Neural progenitor cell (in vitro differentiated cells): ENCODE measurements at regions not wholly inside any gene's neighbourhood (a gene's known extent, or its start where the extent isn't known, plus 50 kb on each side); places are given as distances from the start of the nearest gene placed in this dataset.
"Not testable (repeated sequence)": the region's sequence is repeated elsewhere in the genome, so short reads cannot be mapped to it uniquely, and the experiment has no call there.

Experiments
- DNase-seq: peaks from one replicate; pipeline ENCODE4 v3.0.0-alpha.2; 2016; ENCODE audit warnings: low spot score
- H2AFZ ChIP-seq: fragments of 200-600 bp; sonication (generic); replicated peaks from 2 replicates; pipeline ENCODE4 v1.6.1; 2016; ENCODE audit warnings: antibody characterized with exemption
- H3F3A ChIP-seq: fragments of 200-600 bp; sonication (generic); 2 replicates; pipeline ENCODE4 v1.6.1; 2016; ENCODE audit warnings: antibody characterized with exemption, low read depth
- H3K27ac ChIP-seq: fragments of 200-600 bp; sonication (generic); 2 replicates; pipeline ENCODE4 v1.5.1; 2016; ENCODE audit warnings: mild to moderate bottlenecking
- H3K27me3 ChIP-seq: fragments of 200-600 bp; sonication (generic); 2 replicates; pipeline ENCODE4 v1.6.1; 2016; ENCODE audit warnings: mild to moderate bottlenecking, moderate library complexity
- H3K36me3 ChIP-seq: fragments of 200-600 bp; sonication (generic); 2 replicates; pipeline ENCODE4 v1.5.1; 2016
- H3K4me1 ChIP-seq: fragments of 200-600 bp; sonication (generic); 2 replicates; pipeline ENCODE4 v1.6.1; 2016; ENCODE audit warnings: mixed run types
- H3K4me2 ChIP-seq: fragments of 200-600 bp; sonication (generic); 2 replicates; pipeline ENCODE4 v1.6.1; 2016
- H3K4me3 ChIP-seq: fragments of 200-600 bp; sonication (generic); 2 replicates; pipeline ENCODE4 v1.5.1; 2016
- H3K79me2 ChIP-seq: fragments of 200-600 bp; sonication (generic); 2 replicates; pipeline ENCODE4 v1.6.1; 2016; ENCODE audit warnings: low read depth
- H3K9ac ChIP-seq: fragments of 200-600 bp; sonication (generic); 2 replicates; pipeline ENCODE4 v1.6.1; 2016
- H3K9me3 ChIP-seq: fragments of 200-600 bp; sonication (generic); 2 replicates; pipeline ENCODE4 v1.5.1; 2016; ENCODE audit warnings: low read depth
- H4K20me1 ChIP-seq: fragments of 200-600 bp; sonication (generic); 2 replicates; pipeline ENCODE4 v1.6.1; 2016; ENCODE audit warnings: low read depth
- H3K27ac Mint-ChIP-seq: 3 replicates; pipeline ENCODE4 v1.8.0; 2021; ENCODE audit warnings: mixed read lengths
- H3K27me3 Mint-ChIP-seq: 2 replicates; pipeline ENCODE4 v1.8.0; 2022; ENCODE audit warnings: low read depth, mild to moderate bottlenecking, inconsistent platforms, moderate library complexity, mixed read lengths; ENCODE audit not compliant: insufficient read depth
- H3K36me3 Mint-ChIP-seq: 3 replicates; pipeline ENCODE4 v1.8.0; 2021; ENCODE audit warnings: mixed read lengths
- H3K4me1 Mint-ChIP-seq: 3 replicates; pipeline ENCODE4 v1.8.0; 2021; ENCODE audit warnings: mixed read lengths
- H3K4me3 Mint-ChIP-seq: 3 replicates; pipeline ENCODE4 v1.8.0; 2021; ENCODE audit warnings: mild to moderate bottlenecking, moderate library complexity, mixed read lengths
- H3K9me3 Mint-ChIP-seq: 3 replicates; pipeline ENCODE4 v1.8.0; 2020; ENCODE audit warnings: mixed read lengths
- CTCF ChIP-seq: fragments of 200-600 bp; sonication (generic); IDR thresholded peaks from 2 replicates; pipeline ENCODE4 v1.5.1; 2017; ENCODE audit warnings: antibody characterized with exemption, mild to moderate bottlenecking

DNA sequence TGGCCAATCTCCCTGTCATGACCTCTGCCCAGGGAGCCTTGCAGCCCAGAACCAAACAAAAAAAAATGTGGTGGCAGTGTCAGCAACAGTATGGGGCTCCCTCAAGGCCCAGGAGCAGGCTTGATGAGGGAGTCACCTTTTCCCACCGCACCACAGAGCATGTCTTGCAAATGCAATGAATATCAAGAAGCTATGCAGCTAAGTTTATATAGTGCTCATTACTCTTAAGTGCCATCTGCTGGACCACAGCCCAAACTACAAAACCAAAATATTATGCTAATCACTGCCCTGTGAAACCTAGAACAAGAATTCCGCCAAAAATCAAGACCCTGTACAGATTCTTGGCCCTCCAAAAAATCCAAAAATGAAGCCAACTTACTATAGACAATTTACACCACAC lies 65.9 kb downstream of the PABPC5 start:
- peak; percentile 54 for TF ChIP-seq CTCF
- H3F3A ChIP-seq, H3K27me3 ChIP-seq, H4K20me1 ChIP-seq, H3K27ac ChIP-seq, H3K36me3 Mint-ChIP-seq, H3K4me1 Mint-ChIP-seq, H3K79me2 ChIP-seq, H3K4me3 ChIP-seq, H3K9ac ChIP-seq, H2AFZ ChIP-seq, H3K4me3 Mint-ChIP-seq, H3K27ac Mint-ChIP-seq, H3K36me3 ChIP-seq, H3K9me3 ChIP-seq, H3K27me3 Mint-ChIP-seq, H3K4me1 ChIP-seq, H3K4me2 ChIP-seq: not testable (repeated sequence)
- peak; percentile 18 for DNase-seq
- peaks cover 17% of the 10 kb centered on the region for H3K9me3 Mint-ChIP-seq

- not testable (repeated sequence) for H4K20me1 ChIP-seq, H3K4me3 ChIP-seq, H3K4me2 ChIP-seq, DNase-seq, H2AFZ ChIP-seq, H3F3A ChIP-seq, H3K9ac ChIP-seq, H3K27ac ChIP-seq, H3K36me3 Mint-ChIP-seq, H3K4me3 Mint-ChIP-seq, H3K27me3 Mint-ChIP-seq, H3K4me1 Mint-ChIP-seq, H3K4me1 ChIP-seq, H3K27me3 ChIP-seq, H3K9me3 ChIP-seq, H3K27ac Mint-ChIP-seq, H3K79me2 ChIP-seq, H3K36me3 ChIP-seq, H3K9me3 Mint-ChIP-seq
Measured at GRCh38 chrX:91530209-91530608, 95.6 kb downstream of the PABPC5 start.

DNA sequence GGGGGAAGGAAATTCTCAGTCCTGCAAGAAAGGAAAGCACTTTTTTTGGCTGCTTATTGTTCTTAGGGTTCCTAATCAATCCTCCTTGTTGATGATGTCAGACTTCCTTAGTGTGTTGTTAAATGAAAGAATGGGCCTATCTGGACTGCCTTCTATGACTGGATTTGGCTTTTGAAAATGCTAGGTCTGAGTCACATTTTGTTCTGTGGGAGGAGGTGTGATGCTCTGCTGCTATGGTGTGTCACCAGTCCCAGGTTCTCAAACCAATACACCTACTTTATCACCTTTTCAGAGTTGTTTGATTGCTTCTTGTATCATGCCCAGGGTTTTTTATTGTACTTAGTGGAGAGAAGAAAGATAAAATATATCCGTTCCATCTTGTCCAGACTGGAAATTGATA lies 128.5 kb downstream of the PABPC5 start:
- H3K27me3 Mint-ChIP-seq, H3F3A ChIP-seq, H3K4me3 ChIP-seq, H3K79me2 ChIP-seq, H2AFZ ChIP-seq, H3K4me1 Mint-ChIP-seq, H3K27ac ChIP-seq, H3K4me3 Mint-ChIP-seq, H3K36me3 Mint-ChIP-seq, H4K20me1 ChIP-seq, H3K9ac ChIP-seq, DNase-seq, H3K9me3 Mint-ChIP-seq, H3K4me1 ChIP-seq, H3K27ac Mint-ChIP-seq, H3K36me3 ChIP-seq, H3K4me2 ChIP-seq, H3K27me3 ChIP-seq, H3K9me3 ChIP-seq: not testable (repeated sequence)
